DND-41 (cell line): ENCODE measurements at regions not wholly inside any gene's neighbourhood (a gene's known extent, or its start where the extent isn't known, plus 50 kb on each side); places are given as distances from the start of the nearest gene placed in this dataset.

Source experiments
- ATAC-seq: fragments of 200-7000 bp; cut with Tn5 transposase; 3 replicates; pipeline ENCODE4 v1.9.1; 2021; ENCODE audit warnings: low read depth; ENCODE audit not compliant: insufficient read depth
- DNase-seq: peaks from one replicate; pipeline ENCODE4 v3.0.0-alpha.2; 2020
- H2AFZ ChIP-seq: 2 replicates; pipeline ENCODE4 v1.6.0; 2012; ENCODE audit warnings: low read depth, low read length
- H3K27ac ChIP-seq: 2 replicates; pipeline ENCODE4 v1.5.1; 2012; ENCODE audit warnings: low read length, inconsistent platforms
- H3K27me3 ChIP-seq: fragments of 200-600 bp; sonication (generic); 2 replicates; pipeline ENCODE4 v1.6.0; 2012; ENCODE audit warnings: low read length, mild to moderate bottlenecking, inconsistent platforms; ENCODE audit not compliant: insufficient read depth, poor library complexity
- H3K36me3 ChIP-seq: 2 replicates; pipeline ENCODE4 v1.5.1; 2012; ENCODE audit warnings: low read length, inconsistent platforms; ENCODE audit not compliant: insufficient read depth
- H3K4me1 ChIP-seq: 2 replicates; pipeline ENCODE4 v1.5.1; 2012; ENCODE audit warnings: mild to moderate bottlenecking, low read length; ENCODE audit not compliant: insufficient read depth
- H3K4me2 ChIP-seq: 2 replicates; pipeline ENCODE4 v1.6.0; 2012; ENCODE audit warnings: mild to moderate bottlenecking, moderate library complexity, low read length, inconsistent platforms; ENCODE audit not compliant: insufficient read depth
- H3K4me3 ChIP-seq, 2 experiments: fragments of 200-600 bp in 1 of 2; shearing (Covaris generic) in 1 of 2; 2 replicates each; pipeline ENCODE4 v1.5.1; 2012 to 2016; ENCODE audit warnings: inconsistent platforms in 2 of 2, low read length in 2 of 2, mild to moderate bottlenecking in 2 of 2, low read depth in 1 of 2, moderate library complexity in 1 of 2
- H3K79me2 ChIP-seq: 2 replicates; pipeline ENCODE4 v1.6.0; 2012; ENCODE audit warnings: low read length, inconsistent platforms; ENCODE audit not compliant: insufficient read depth
- H3K9ac ChIP-seq: 2 replicates; pipeline ENCODE4 v1.6.0; 2012; ENCODE audit warnings: low read depth, mild to moderate bottlenecking, inconsistent platforms, low read length, moderate library complexity
- H3K9me3 ChIP-seq: 2 replicates; pipeline ENCODE4 v1.5.1; 2012; ENCODE audit warnings: low read length, moderate library complexity, mild to moderate bottlenecking, inconsistent platforms; ENCODE audit not compliant: insufficient read depth, severe bottlenecking
- H4K20me1 ChIP-seq: 2 replicates; pipeline ENCODE4 v1.6.0; 2012; ENCODE audit warnings: low read length; ENCODE audit not compliant: insufficient read depth
- EZH2 ChIP-seq: IDR thresholded peaks from 3 replicates; pipeline ENCODE4 v1.6.1; 2012; ENCODE audit warnings: borderline replicate concordance, low read depth, mild to moderate bottlenecking, moderate library complexity, low read length, inconsistent platforms; ENCODE audit not compliant: severe bottlenecking
- TF ChIP-seq, protein P1 (sequence below): IDR thresholded peaks from 2 replicates; pipeline ENCODE4 v1.5.1; 2012; ENCODE audit warnings: borderline replicate concordance, low read length, moderate library complexity, mild to moderate bottlenecking; ENCODE audit not compliant: poor library complexity, severe bottlenecking; ENCODE audit errors: extremely low read depth

DNA sequence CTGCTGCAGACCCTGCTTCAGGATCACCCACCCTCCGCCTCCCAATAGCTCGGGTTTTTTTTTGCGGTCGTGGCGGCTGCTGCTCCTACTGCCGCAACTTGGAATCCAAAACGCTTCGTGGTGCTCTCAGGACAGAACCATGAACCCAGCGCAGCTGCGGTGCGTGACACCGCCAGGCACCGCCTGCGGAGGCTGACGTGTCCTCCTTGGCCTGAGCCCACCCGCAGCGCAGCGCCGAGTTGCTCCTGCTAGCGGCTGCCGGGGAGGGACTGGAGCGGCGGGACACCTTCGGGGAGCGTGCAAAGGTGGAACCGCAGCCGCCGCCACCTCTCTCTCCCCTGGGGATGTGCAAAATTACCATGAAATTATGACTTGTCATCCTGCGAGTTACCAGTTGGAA, 1893.0 kb downstream of the TP53TG3F start:
- no peak overlapping the region for H3K9ac ChIP-seq
- H3K4me1 ChIP-seq: no peaks in the 10 kb centered on the region
- no peak overlapping the region for H3K4me3 ChIP-seq
- no peak for ATAC-seq
- no peaks in the 10 kb centered on the region for H3K27me3 ChIP-seq
- no peaks in the 10 kb centered on the region for H3K9me3 ChIP-seq
- H3K79me2 ChIP-seq: no peaks in the 10 kb centered on the region
- H3K4me2 ChIP-seq: no peak overlapping the region
- no peak for TF ChIP-seq EZH2
- TF ChIP-seq, protein P1, sequence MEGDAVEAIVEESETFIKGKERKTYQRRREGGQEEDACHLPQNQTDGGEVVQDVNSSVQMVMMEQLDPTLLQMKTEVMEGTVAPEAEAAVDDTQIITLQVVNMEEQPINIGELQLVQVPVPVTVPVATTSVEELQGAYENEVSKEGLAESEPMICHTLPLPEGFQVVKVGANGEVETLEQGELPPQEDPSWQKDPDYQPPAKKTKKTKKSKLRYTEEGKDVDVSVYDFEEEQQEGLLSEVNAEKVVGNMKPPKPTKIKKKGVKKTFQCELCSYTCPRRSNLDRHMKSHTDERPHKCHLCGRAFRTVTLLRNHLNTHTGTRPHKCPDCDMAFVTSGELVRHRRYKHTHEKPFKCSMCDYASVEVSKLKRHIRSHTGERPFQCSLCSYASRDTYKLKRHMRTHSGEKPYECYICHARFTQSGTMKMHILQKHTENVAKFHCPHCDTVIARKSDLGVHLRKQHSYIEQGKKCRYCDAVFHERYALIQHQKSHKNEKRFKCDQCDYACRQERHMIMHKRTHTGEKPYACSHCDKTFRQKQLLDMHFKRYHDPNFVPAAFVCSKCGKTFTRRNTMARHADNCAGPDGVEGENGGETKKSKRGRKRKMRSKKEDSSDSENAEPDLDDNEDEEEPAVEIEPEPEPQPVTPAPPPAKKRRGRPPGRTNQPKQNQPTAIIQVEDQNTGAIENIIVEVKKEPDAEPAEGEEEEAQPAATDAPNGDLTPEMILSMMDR: no peak
- no peaks in the 10 kb centered on the region for H3K36me3 ChIP-seq
- no peak for DNase-seq
- H2AFZ ChIP-seq: no peak overlapping the region
- no peak overlapping the region for H3K27ac ChIP-seq
- no peaks in the 10 kb centered on the region for H4K20me1 ChIP-seq

DNA sequence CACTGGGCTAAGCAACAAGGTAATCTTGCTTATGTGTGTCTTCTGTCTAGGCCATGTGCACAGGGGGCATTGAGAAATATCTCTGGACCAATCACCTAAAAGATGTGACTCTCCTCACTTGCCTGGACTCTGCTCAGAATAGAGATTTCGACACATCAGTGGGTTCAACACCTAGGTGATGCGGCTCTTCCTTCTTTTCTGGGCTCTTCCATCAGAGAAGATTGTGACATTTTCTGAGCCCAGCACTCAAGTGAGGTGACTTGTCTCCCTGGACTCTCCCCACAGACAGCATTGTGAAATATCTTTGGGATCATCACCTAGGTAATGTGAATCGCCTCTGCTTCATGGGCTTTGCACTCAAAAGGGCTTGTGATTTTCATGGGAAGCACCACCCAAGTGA, 1904.1 kb downstream of the TP53TG3F start:
- Histone ChIP-seq H4K20me1 (no peaks in the 10 kb centered on the region), H2AFZ (no peak overlapping the region), H3K27ac (no peak overlapping the region), H3K27me3 (no peaks in the 10 kb centered on the region), H3K4me2 (no peak overlapping the region), H3K9ac (no peak overlapping the region), H3K79me2 (no peaks in the 10 kb centered on the region), H3K4me3 (no peak overlapping the region), H3K36me3 (no peaks in the 10 kb centered on the region), H3K4me1 (no peaks in the 10 kb centered on the region), H3K9me3 (no peaks in the 10 kb centered on the region)
- no peak for ATAC-seq
- no peak for DNase-seq
- TF ChIP-seq, protein P1: no peak
- TF ChIP-seq EZH2: no peak

DNA sequence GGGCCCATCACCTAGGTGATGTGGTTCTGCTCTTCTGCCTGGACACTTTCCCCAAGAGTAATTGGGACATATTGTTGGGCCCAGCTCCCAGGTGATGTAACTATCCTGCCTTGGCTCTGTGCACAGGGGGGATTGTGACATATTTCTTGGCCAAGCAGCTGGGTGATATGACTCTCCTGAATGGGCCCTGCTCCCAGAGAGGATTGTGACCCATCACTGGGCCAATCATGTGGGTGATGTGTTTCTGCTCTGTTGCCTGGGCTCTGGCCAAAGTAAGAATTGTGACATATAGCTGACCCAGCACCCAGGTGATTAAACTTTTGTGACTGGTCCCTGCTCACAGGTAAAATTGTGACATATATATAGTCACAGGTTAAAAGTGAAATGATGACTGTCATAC, 1904.9 kb downstream of the TP53TG3F start:
- DNase-seq (no peak), ATAC-seq (no peak)
- H3K9me3 ChIP-seq: no peaks in the 10 kb centered on the region
- no peaks in the 10 kb centered on the region for H3K27me3 ChIP-seq
- no peaks in the 10 kb centered on the region for H3K79me2 ChIP-seq
- no peak overlapping the region for H3K27ac ChIP-seq
- no peaks in the 10 kb centered on the region for H3K36me3 ChIP-seq
- H3K4me3 ChIP-seq: no peak overlapping the region
- H3K4me1 ChIP-seq: no peaks in the 10 kb centered on the region
- no peak overlapping the region for H3K4me2 ChIP-seq
- H2AFZ ChIP-seq: no peak overlapping the region
- H3K9ac ChIP-seq: no peak overlapping the region
- no peaks in the 10 kb centered on the region for H4K20me1 ChIP-seq
- TF ChIP-seq EZH2: no peak
- TF ChIP-seq, protein P1: no peak

DNA sequence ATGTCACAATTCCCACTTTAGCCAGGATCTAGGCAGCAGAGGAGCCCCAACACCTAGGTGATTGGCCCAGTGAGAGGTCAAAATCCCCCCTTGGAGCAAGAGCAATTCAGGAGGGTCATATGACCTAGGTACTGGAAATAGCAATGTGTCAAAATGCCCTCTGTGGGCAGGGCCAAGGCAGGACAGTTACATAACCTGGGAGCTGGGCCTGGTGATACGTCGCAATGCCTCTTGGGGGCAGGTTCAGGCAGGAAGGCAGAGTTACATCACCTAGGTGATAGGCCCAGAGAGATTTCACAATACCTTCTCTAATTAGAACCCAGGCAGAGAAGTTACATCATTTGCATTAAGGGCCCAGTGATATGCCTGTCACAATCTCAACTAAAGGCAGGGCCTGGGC, 1906.3 kb downstream of the TP53TG3F start:
- DNase-seq: no peak

More for the DNA sequence above, 1906.3 kb downstream of the TP53TG3F start:
- ATAC-seq: no peak
- Histone ChIP-seq H3K4me2 (no peak overlapping the region), H3K79me2 (no peaks in the 10 kb centered on the region), H4K20me1 (no peaks in the 10 kb centered on the region), H3K27ac (no peak overlapping the region), H3K27me3 (no peaks in the 10 kb centered on the region), H3K4me1 (no peaks in the 10 kb centered on the region), H3K9me3 (no peaks in the 10 kb centered on the region), H3K4me3 (no peak overlapping the region), H2AFZ (no peak overlapping the region), H3K9ac (no peak overlapping the region), H3K36me3 (no peaks in the 10 kb centered on the region)
- TF ChIP-seq, protein P1: no peak
- TF ChIP-seq EZH2: no peak
